Mesenchymal stem cell (in vitro differentiated cells and primary cell): ENCODE measurements at regions not wholly inside any gene's neighbourhood (a gene's known extent, or its start where the extent isn't known, plus 50 kb on each side); places are given as distances from the start of the nearest gene placed in this dataset.
A peak's percentile ranks its signal among the peaks of the same experiment; 100 is the strongest.

ENCODE experiments used
- DNase-seq: peaks from one replicate; pipeline ENCODE4 v3.0.0-alpha.2; 2013
- H2AFZ ChIP-seq: one replicate; pipeline ENCODE4 v1.6.1; 2013; ENCODE audit warnings: low read depth, mild to moderate bottlenecking, control low read depth, inconsistent platforms, low read length, moderate library complexity
- H2AK5ac ChIP-seq: 2 replicates; pipeline ENCODE4 v1.6.1; 2013; ENCODE audit warnings: low read length, moderate library complexity, mild to moderate bottlenecking, inconsistent platforms; ENCODE audit not compliant: severe bottlenecking
- H2BK120ac ChIP-seq: one replicate; pipeline ENCODE4 v1.6.1; 2013; ENCODE audit warnings: low read depth, mild to moderate bottlenecking, inconsistent platforms, low read length, moderate library complexity
- H2BK12ac ChIP-seq, 2 experiments: one replicate each; pipeline ENCODE4 v1.6.1; 2013; ENCODE audit warnings: inconsistent platforms in 2 of 2, low read length in 2 of 2, mild to moderate bottlenecking in 2 of 2, moderate library complexity in 2 of 2, control low read depth in 1 of 2
- H2BK15ac ChIP-seq: one replicate; pipeline ENCODE4 v1.6.1; 2013; ENCODE audit warnings: mild to moderate bottlenecking, low read depth, inconsistent platforms; ENCODE audit not compliant: poor library complexity, severe bottlenecking
- H2BK5ac ChIP-seq: 2 replicates; pipeline ENCODE4 v1.6.1; 2013; ENCODE audit warnings: low read depth, mild to moderate bottlenecking, low read length, control low read depth, inconsistent platforms; ENCODE audit not compliant: poor library complexity, severe bottlenecking
- H3K14ac ChIP-seq, 2 experiments: one replicate each; pipeline ENCODE4 v1.6.1; 2013; ENCODE audit warnings: inconsistent platforms in 2 of 2, low read length in 2 of 2, control low read depth in 1 of 2, mild to moderate bottlenecking in 1 of 2, moderate library complexity in 1 of 2
- H3K18ac ChIP-seq, 2 experiments: one replicate each; pipeline ENCODE4 v1.6.1; 2013; ENCODE audit warnings: inconsistent platforms in 2 of 2, low read length in 2 of 2, control low read depth in 1 of 2, low read depth in 1 of 2, mild to moderate bottlenecking in 1 of 2
- H3K23ac ChIP-seq, 2 experiments: one replicate each; pipeline ENCODE4 v1.6.1; 2013; ENCODE audit warnings: inconsistent platforms in 2 of 2, low read length in 2 of 2, mild to moderate bottlenecking in 2 of 2, moderate library complexity in 2 of 2, control low read depth in 1 of 2
- H3K27ac ChIP-seq: 2 replicates; pipeline ENCODE4 v1.5.1; 2013; ENCODE audit warnings: mild to moderate bottlenecking, moderate library complexity, low read length, control low read depth, inconsistent platforms; ENCODE audit not compliant: poor library complexity, severe bottlenecking
- H3K27me3 ChIP-seq, 2 experiments: 2 replicates each; pipeline versions ENCODE4 v1.6.1 to v1.7.0; 2013; ENCODE audit warnings: low read length in 2 of 2, mild to moderate bottlenecking in 2 of 2, moderate library complexity in 2 of 2, control low read depth in 1 of 2, inconsistent platforms in 1 of 2; ENCODE audit not compliant: control insufficient read depth in 1 of 2, insufficient read depth in 1 of 2
- H3K36me3 ChIP-seq, 2 experiments: 2 replicates each; pipeline versions ENCODE4 v1.6.1 to v1.7.0; 2013; ENCODE audit warnings: low read length in 2 of 2, control low read depth in 1 of 2, inconsistent platforms in 1 of 2, low read depth in 1 of 2, mild to moderate bottlenecking in 1 of 2; ENCODE audit not compliant: insufficient read depth in 2 of 2, control insufficient read depth in 1 of 2
- H3K4ac ChIP-seq, 2 experiments: one replicate each; pipeline ENCODE4 v1.6.1; 2013; ENCODE audit warnings: inconsistent platforms in 2 of 2, low read length in 2 of 2, mild to moderate bottlenecking in 2 of 2, moderate library complexity in 2 of 2, control low read depth in 1 of 2, low read depth in 1 of 2
- H3K4me1 ChIP-seq: 2 replicates; pipeline ENCODE4 v1.6.1; 2013; ENCODE audit warnings: low read depth, low read length, control low read depth; ENCODE audit not compliant: control insufficient read depth, insufficient read depth
- H3K4me2 ChIP-seq: 2 replicates; pipeline ENCODE4 v1.6.1; 2013; ENCODE audit warnings: low read length, mild to moderate bottlenecking, inconsistent platforms; ENCODE audit not compliant: poor library complexity, severe bottlenecking
- H3K4me3 ChIP-seq, 2 experiments: 2 replicates each; pipeline versions ENCODE4 v1.5.1 to v1.7.0; 2013; ENCODE audit warnings: low read length in 2 of 2, mild to moderate bottlenecking in 2 of 2, control low read depth in 1 of 2, low read depth in 1 of 2; ENCODE audit not compliant: insufficient read depth in 1 of 2
- H3K79me1 ChIP-seq: replicated peaks from 2 replicates; pipeline ENCODE4 v1.6.1; 2013; ENCODE audit warnings: mild to moderate bottlenecking, control low read depth, low read length, inconsistent platforms; ENCODE audit not compliant: poor library complexity, severe bottlenecking
- H3K9ac ChIP-seq: 2 replicates; pipeline ENCODE4 v1.7.0; 2013; ENCODE audit warnings: mild to moderate bottlenecking, low read length, moderate library complexity
- H3K9me3 ChIP-seq: 2 replicates; pipeline ENCODE4 v1.7.0; 2013; ENCODE audit warnings: mild to moderate bottlenecking, low read length; ENCODE audit not compliant: control insufficient read depth
- H4K8ac ChIP-seq: one replicate; pipeline ENCODE4 v1.6.1; 2013; ENCODE audit warnings: inconsistent platforms, mild to moderate bottlenecking, low read length, moderate library complexity
- H4K91ac ChIP-seq: one replicate; pipeline ENCODE4 v1.6.1; 2013; ENCODE audit warnings: mild to moderate bottlenecking, low read length, inconsistent platforms
- WGBS: methylation state at CpG from one replicate; pipeline ENCODE4 v1.1.7; 2013; ENCODE audit warnings: mixed read lengths; 5-methylcytosine and 5-hydroxymethylcytosine counted together

- Histone ChIP-seq H3K23ac (no peak overlapping the region), H3K18ac (no peak overlapping the region), H3K4ac (no peak overlapping the region), H3K79me1 (no peaks in the 10 kb centered on the region), H3K9me3 (no peaks in the 10 kb centered on the region), H2BK12ac (no peak overlapping the region), H2BK15ac (no peak overlapping the region), H3K4me1 (no peaks in the 10 kb centered on the region), H2BK120ac (no peak overlapping the region), H2BK5ac (no peak overlapping the region), H3K14ac (no peak overlapping the region), H3K27ac (no peak overlapping the region), H4K8ac (no peak overlapping the region), H3K27me3 (no peaks in the 10 kb centered on the region), H2AK5ac (no peak overlapping the region), H4K91ac (no peak overlapping the region), H3K4me3 (no peak overlapping the region), H3K4me2 (no peak overlapping the region), H3K36me3 (no peaks in the 10 kb centered on the region), H3K9ac (no peak overlapping the region), H2AFZ (no peak overlapping the region)
- DNase-seq: no peak
- 80% methylated on average over 1 of the region's 1 CpG for WGBS
Measured at GRCh38 chr4:60506061-60506460, 694.1 kb upstream of the ADGRL3 start.

GRCh38 chr4:60522265-60522664 is 677.9 kb upstream of the ADGRL3 start:
- no peak overlapping the region for H2BK120ac ChIP-seq
- no peak overlapping the region for H4K8ac ChIP-seq
- no peak overlapping the region for H3K4me3 ChIP-seq
- no peaks in the 10 kb centered on the region for H3K9me3 ChIP-seq
- H2BK15ac ChIP-seq: no peak overlapping the region
- no peak overlapping the region for H3K9ac ChIP-seq
- H2AK5ac ChIP-seq: no peak overlapping the region
- H3K4me2 ChIP-seq: no peak overlapping the region
- no peak overlapping the region for H4K91ac ChIP-seq
- H3K27ac ChIP-seq: no peak overlapping the region
- no peak overlapping the region for H3K18ac ChIP-seq
- H3K27me3 ChIP-seq: no peaks in the 10 kb centered on the region
- no peak overlapping the region for H2BK12ac ChIP-seq
- no peak overlapping the region for H3K14ac ChIP-seq
- 87% methylated on average over 2 of the region's 3 CpGs for WGBS
- H3K23ac ChIP-seq: no peak overlapping the region
- H3K79me1 ChIP-seq: no peaks in the 10 kb centered on the region
- H3K4ac ChIP-seq: no peak overlapping the region
- no peaks in the 10 kb centered on the region for H3K4me1 ChIP-seq
- H2BK5ac ChIP-seq: no peak overlapping the region
- H3K36me3 ChIP-seq: no peaks in the 10 kb centered on the region
- no peak for DNase-seq
- no peak overlapping the region for H2AFZ ChIP-seq

GRCh38 chr4:60531776-60532379 is 668.2 kb upstream of the ADGRL3 start:
- DNase-seq: no peak
- no CpG with 5 or more reads among the region's 4 CpGs for WGBS
- no peak overlapping the region for H2AK5ac ChIP-seq

GRCh38 chr4:60544981-60545380 is 655.1 kb upstream of the ADGRL3 start:
- no peak overlapping the region for H3K23ac ChIP-seq
- H4K8ac ChIP-seq: no peak overlapping the region
- no peaks in the 10 kb centered on the region for H3K79me1 ChIP-seq
- H3K27ac ChIP-seq: no peak overlapping the region
- no peaks in the 10 kb centered on the region for H3K4me1 ChIP-seq
- H2AK5ac ChIP-seq: no peak overlapping the region
- peak; percentile 0 for DNase-seq
- H3K9me3 ChIP-seq: no peaks in the 10 kb centered on the region
- no peak overlapping the region for H2AFZ ChIP-seq
- no peak overlapping the region for H3K18ac ChIP-seq
- no peak overlapping the region for H3K9ac ChIP-seq
- H3K4me2 ChIP-seq: no peak overlapping the region
- H3K4me3 ChIP-seq: no peak overlapping the region
- no peak overlapping the region for H2BK12ac ChIP-seq
- no peak overlapping the region for H3K4ac ChIP-seq
- no peak overlapping the region for H4K91ac ChIP-seq
- no peaks in the 10 kb centered on the region for H3K36me3 ChIP-seq
- no peak overlapping the region for H2BK120ac ChIP-seq
- H3K14ac ChIP-seq: no peak overlapping the region
- no peak overlapping the region for H2BK15ac ChIP-seq
- H2BK5ac ChIP-seq: no peak overlapping the region
- no peaks in the 10 kb centered on the region for H3K27me3 ChIP-seq
- WGBS: 52% methylated on average over 2 of the region's 3 CpGs

More at GRCh38 chr4:60531776-60532379, 668.2 kb upstream of the ADGRL3 start:
- no peaks in the 10 kb centered on the region for H3K9me3 ChIP-seq
- H3K9ac ChIP-seq: no peak overlapping the region
- no peak overlapping the region for H3K18ac ChIP-seq
- no peak overlapping the region for H2BK120ac ChIP-seq
- no peak overlapping the region for H4K8ac ChIP-seq
- no peak overlapping the region for H3K4ac ChIP-seq
- H3K4me2 ChIP-seq: no peak overlapping the region
- no peaks in the 10 kb centered on the region for H3K4me1 ChIP-seq
- H2BK5ac ChIP-seq: no peak overlapping the region
- no peak overlapping the region for H2AFZ ChIP-seq
- H2BK12ac ChIP-seq: no peak overlapping the region
- no peak overlapping the region for H3K27ac ChIP-seq
- H3K79me1 ChIP-seq: no peaks in the 10 kb centered on the region
- no peak overlapping the region for H2BK15ac ChIP-seq
- H4K91ac ChIP-seq: no peak overlapping the region
- H3K27me3 ChIP-seq: no peaks in the 10 kb centered on the region
- H3K4me3 ChIP-seq: no peak overlapping the region
- H3K14ac ChIP-seq: no peak overlapping the region
- H3K23ac ChIP-seq: no peak overlapping the region
- H3K36me3 ChIP-seq: no peaks in the 10 kb centered on the region
